ENCODE measurements at regions not wholly inside any gene's neighbourhood (a gene's known extent, or its start where the extent isn't known, plus 50 kb on each side); places are given as distances from the start of the nearest gene placed in this dataset.
A peak's percentile ranks its signal among the peaks of the same experiment; 100 is the strongest.
"Not testable (repeated sequence)": the region's sequence is repeated elsewhere in the genome, so short reads cannot be mapped to it uniquely, and the experiment has no call there.

GRCh38 chr6:166253778-166254204, 54.4 kb downstream of the PRR18 start:
- peak in 1 of 2 experiments; percentile 35 for DNase-seq

GRCh38 chr6:166253281-166253681, 54.9 kb downstream of the PRR18 start:
- DNase-seq, result peak; percentile 47 to 54

DNA sequence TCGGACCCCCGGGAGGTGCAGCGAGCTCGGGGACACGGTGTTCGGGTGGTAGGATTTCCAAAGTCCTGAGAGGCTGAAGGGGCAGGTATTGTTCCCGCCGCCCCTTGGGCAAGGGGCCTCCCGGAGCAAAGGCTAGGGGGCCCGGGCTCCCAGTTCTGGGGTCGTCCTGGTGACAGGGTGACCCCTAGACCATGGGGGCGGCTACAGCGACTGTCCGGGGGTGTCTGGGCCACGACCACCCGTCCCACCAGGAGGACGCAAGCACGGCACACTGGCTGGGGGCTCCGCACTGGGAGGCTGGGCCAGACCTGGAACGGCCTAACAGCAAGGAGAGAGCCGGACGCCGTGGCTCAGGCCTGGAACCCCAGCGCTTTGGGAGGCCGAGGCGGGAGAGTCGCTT, 55.6 kb downstream of the PRR18 start:
- no peak for DNase-seq

DNA sequence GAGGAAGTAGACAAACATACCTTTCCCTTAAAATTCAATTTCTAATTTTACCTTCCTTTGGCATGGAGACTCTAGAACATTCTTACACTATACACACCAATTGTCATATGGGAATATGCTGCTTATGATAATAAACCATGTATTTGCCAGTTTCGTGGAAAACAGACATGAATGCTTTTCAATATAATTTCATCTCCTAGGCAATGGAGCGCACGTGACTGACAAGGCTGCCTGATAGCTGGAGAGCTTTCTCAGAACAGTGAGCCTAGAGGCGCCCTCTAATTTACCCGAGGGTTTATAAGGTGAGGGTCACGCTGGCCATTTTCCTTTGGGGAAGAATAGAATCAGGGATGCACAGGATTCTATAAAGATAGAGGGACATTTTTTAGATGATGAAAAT, 56.5 kb downstream of the PRR18 start:
- DNase-seq, result no peak

- no peak for DNase-seq
Observed at GRCh38 chr6:166251211-166251610, 57.0 kb downstream of the PRR18 start.

- not testable (repeated sequence) for DNase-seq
Observed at GRCh38 chr6:166249061-166249785, 59.0 kb downstream of the PRR18 start.

- DNase-seq, result no peak
Observed at GRCh38 chr6:166245148-166245547, 63.0 kb downstream of the PRR18 start.

DNA sequence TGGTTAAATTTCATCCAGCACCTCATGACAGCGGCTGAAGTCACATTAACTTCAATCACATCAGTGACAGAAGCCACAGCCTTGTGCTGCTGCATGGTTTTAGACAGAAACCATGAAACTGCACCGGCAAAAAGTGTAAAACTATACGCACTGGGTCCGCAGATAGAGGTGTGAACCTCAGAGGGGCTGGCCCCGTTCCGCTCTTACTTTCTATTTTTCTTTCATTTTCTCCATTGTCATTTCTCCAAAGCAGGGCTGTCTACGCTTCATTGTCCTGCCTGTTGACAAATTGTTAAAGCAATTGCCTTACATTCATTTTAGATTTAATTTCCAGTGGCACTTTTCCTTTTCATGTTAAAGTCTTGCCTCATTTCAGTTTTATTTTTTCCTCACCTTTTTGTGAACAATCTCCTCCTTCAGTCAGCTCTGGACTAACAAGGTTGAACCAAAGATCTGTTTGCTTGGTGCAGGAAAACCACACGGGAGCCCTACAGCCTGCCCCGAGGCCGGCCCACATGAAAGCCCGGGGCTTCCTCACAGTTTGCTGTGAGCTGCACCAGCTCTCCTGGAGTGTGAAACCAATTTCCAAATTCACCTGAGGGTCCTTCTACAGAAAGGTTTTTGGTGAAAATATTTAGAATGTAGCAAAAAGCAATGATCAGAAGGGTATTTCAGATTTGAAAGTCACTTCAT, 63.7 kb downstream of the PRR18 start:
- peak in 1 of 2 experiments; percentile 47 for DNase-seq

- DNase-seq, result no peak
Observed at GRCh38 chr6:166242888-166243287, 65.3 kb downstream of the PRR18 start.

DNA sequence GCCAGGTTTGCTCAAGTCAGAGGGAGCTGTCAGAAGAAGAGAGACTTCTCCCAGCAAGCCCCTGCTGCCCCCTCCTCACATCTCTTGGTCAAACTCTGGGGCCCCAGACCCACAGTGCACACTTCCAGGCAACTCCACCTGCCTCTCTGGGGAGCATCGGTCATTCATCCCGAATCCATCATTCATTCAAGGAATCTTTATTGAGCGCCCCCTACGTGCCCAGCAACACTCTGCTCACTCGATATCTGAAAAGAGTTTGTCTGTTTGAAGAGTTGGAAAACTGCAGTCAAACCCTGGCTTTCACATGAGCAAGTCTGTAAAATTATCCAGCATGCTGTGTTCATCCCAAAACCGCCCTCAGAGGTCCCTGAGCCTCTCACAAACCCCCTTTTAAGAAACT, 66.2 kb downstream of the PRR18 start:
- DNase-seq, result no peak

DNA sequence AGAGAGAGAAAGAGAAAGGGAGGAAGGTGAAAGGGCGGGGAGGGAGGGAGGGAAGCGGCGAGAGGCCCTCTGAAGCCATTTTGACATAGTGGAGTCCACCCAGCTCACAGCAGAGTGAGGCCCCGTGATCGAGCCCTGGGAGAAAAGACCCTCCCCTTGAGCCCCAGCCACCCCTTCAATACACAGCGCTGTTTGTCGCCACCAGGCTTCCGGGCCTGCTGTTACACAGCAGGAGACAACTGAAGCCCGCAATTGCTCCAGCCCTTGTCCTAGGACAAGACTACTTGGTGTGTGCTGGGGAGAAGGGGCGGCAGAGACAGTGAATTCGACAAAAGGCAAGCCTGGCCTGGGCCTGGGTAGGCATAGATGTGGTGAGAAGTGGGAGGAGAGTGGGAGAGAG, 67.3 kb downstream of the PRR18 start:
- no peak for DNase-seq

DNA sequence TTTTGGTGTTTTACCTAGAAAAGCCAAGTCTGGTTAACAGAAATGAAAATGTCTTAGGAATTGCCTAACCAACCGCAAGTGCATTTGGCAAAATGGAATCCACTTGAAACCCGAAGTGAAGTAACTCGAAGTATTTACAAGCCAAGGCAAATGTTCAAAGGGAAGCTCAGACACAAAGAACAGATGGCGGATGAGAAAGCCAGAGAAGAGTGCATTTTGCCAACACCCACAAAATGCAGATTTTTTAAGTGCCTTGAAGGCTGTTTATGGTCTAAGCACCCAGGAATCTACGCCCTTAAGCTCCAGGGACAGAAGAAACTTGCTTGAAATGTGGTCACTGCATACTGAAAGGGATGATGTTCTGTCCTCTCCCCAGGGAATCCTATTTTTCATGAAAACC, 70.0 kb upstream of the TBXT start:
- DNase-seq, result no peak

- DNase-seq, result no peak
Observed at GRCh38 chr6:166236596-166236995, 68.9 kb upstream of the TBXT start.

DNA sequence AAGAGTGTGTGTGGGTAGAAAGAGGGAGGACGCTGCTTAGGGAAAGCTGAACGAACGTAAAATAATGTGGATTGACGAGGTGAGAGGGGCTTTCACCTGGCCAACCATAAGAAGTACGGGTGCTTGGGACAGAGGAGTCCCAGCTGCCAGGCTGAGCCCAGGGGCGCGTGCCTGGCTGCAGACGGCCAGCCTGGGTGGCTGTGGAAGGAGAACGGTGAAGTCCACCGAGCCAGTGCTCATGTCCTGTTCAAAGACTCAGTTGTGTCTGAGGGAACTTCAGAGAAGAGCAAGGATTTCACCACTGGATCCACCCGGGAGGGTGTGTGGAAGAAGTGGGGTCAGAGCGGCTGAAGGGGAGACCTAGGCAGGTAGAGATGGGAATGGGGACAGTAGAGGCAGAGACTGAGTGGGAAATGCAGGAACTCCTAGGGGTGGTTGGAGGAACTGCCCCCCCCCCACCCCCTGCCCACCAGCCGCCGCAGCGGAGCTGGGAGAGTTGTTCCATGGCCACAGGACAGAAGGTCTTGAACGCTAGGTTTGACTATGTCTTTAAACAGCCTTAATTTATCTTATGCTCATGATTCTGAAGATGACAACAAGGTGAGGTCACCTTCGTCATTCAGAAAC, 68.1 kb upstream of the TBXT start:
- DNase-seq, result no peak

- not testable (repeated sequence) for DNase-seq
Observed at GRCh38 chr6:166231181-166231580, 63.5 kb upstream of the TBXT start.

- DNase-seq, result no peak
Observed at GRCh38 chr6:166228839-166229528, 61.3 kb upstream of the TBXT start.

- DNase-seq, result no peak
Observed at GRCh38 chr6:166228425-166228824, 60.8 kb upstream of the TBXT start.

DNA sequence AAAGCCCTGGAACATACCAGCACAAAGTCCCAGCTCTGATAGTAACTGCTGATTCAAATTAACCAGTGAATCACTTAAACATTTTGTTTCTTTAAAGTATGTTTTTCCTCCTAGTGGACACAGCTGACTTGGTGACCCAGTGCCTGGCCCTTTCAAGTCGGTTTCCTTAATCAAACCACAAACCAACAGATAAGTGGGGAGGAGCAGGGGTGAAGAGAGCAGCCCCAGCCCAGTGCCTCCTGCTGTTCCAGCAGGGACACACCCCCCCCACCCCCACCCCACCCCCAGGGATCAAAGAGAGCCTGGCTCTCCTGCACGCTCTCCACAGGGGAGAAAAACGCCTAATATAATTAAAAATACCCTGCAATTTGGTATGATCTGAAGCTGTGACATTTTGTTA, 55.4 kb upstream of the TBXT start:
- no peak for DNase-seq

DNA sequence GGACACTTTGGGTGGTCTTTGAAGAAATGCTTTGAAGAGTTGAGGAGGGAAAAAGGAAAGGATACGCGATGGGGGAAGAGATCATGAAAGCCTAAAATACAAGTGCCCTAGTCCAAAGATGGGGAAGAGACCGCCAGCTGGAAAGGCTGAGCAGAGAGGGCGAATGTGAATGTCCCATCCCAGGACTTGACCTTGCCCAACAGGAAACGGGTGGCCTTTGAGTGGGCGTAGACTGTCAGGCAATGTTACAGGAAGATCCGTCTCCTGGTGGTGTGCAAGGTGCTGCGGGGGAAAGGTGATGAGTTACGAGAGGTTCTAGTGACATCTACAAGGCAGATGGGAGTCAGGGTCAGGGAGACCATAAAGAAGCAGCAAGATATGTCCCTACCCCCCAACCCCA, 55.0 kb upstream of the TBXT start:
- DNase-seq, result no peak

GRCh38 chr6:166221636-166222035, 54.0 kb upstream of the TBXT start:
- no peak for DNase-seq

DNA sequence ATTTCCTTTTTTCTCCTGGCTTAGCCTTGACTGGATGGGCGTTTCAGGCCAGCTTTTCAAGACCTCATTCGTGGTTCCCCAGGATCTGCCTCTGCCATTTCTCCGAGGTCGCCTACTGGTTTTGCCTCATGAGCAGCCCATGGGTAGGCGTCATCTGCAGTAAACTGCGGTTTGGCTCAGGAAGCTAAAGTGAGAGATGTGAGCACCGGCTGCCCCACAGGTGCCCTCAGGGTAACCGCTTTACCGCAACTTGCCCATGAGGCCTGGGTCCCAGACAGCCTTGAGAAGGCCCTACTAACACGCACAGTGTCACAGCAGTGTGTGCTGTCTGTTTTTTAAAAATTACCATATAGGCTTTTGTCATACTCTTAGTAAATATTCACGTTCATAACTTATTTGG, 53.4 kb upstream of the TBXT start:
- peak; percentile 25 to 37 for DNase-seq

All from activated CD4-positive, alpha-beta T cell treated with anti-CD3 and anti-CD28 coated beads, Interleukin-2, amount 50 U/mL, for 48 hours (primary cell).